ENCODE measurements at regions not wholly inside any gene's neighbourhood (a gene's known extent, or its start where the extent isn't known, plus 50 kb on each side); places are given as distances from the start of the nearest gene placed in this dataset.
"Not testable (repeated sequence)": the region's sequence is repeated elsewhere in the genome, so short reads cannot be mapped to it uniquely, and the experiment has no call there.

GRCh38 chr5:92320446-92320845 lies 937.3 kb upstream of the ARRDC3 start:
- DNase-seq = no peak

GRCh38 chr5:92313385-92313784 lies 930.3 kb upstream of the ARRDC3 start:
- DNase-seq = no peak

- peak; percentile 39 for DNase-seq
These were observed 926.3 kb upstream of the ARRDC3 start for GRCh38 chr5:92309336-92309991.

DNA sequence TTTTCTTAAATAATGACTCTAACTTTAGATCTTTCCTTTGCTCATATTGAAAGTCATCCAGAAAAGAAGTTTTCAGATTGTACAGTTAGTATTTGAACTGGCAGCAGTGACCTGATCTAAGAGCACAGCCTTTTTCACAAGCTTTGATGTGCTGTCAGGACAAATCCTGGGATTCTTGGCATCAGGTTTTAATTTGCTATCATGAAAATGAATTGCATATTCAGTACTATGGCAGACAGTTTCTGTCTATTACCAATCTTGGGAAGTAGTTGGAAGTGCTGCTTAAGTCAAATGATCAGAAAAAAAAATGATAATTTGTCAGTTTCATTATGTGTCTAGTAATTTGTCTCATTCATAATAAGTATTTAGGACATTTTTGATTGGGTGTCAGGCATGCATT lies 925.6 kb upstream of the ARRDC3 start:
- no peak for DNase-seq

- not testable (repeated sequence) for DNase-seq
These were observed 919.2 kb upstream of the ARRDC3 start for GRCh38 chr5:92302356-92302755.

DNA sequence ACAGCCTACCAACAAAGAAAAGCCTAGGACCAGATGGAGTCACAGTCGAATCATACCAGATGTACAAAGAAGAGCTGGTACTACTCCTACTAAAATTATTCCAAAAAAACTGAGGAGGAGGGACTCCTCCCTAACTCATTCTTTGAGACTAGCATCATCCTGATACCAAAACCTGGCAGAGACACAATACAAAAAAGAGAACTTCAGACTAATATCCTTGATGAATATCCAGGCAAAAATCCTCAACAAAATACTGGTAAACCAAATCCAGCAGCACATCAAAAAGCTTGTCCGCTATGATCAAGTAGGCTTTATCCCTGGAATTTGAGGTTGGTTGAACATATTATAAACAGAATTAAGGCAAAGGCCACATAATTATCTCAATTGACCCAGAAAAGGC lies 900.4 kb upstream of the ARRDC3 start:
- DNase-seq = no peak

- not testable (repeated sequence) for DNase-seq
These were observed 888.6 kb upstream of the ARRDC3 start for GRCh38 chr5:92271750-92272149.

GRCh38 chr5:92268343-92268742 lies 885.2 kb upstream of the ARRDC3 start:
- no peak for DNase-seq

DNA sequence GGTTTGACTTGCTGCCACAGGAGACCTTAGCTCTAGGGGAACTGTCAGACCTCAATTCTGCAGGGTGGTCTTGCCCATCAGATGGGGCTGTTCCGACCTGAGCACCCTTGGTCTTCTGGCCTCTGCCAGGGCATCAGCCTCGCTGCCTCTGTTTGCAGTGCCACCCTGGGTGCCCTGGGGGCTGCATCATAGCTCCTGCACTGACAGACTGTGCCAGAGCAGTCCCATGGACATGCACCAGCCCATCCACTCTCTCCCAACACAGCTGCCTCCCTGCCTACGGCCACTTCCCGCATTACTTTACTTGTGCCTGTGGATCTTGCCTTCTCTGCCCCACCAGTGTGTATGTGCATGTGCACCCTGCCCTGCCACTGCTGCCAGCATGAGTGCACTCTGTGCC lies 884.7 kb upstream of the ARRDC3 start:
- no peak for DNase-seq

- no peak for DNase-seq
These were observed 882.7 kb upstream of the ARRDC3 start for GRCh38 chr5:92265804-92266203.

- DNase-seq = not testable (repeated sequence)
These were observed 872.5 kb upstream of the ARRDC3 start for GRCh38 chr5:92255605-92256004.

DNA sequence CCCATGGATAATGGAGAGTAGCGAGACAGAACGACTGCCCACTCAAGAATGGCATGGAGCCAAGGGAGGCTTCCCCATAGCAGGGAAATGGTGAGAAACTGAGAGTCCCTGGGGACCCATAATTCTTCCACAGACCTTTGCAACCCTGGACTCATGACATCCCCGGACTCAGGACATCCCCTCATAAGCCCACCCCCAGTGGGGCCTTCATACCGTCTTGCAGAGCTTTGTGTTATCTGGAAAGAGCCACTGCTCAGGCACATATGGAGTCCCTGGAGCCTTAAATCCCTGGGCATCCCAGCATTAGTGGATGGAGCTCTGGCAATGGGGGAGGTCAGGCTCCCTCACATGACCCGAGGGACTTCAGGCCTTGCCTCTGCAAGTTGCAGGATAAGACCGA lies 865.4 kb upstream of the ARRDC3 start:
- DNase-seq = no peak

- no peak for DNase-seq
These were observed 859.1 kb upstream of the ARRDC3 start for GRCh38 chr5:92242170-92242569.

- no peak for DNase-seq
These were observed 854.8 kb upstream of the ARRDC3 start for GRCh38 chr5:92237896-92238295.

- no peak for DNase-seq
These were observed 839.3 kb upstream of the ARRDC3 start for GRCh38 chr5:92222449-92222848.

GRCh38 chr5:92216852-92217251 lies 833.7 kb upstream of the ARRDC3 start:
- not testable (repeated sequence) for DNase-seq

DNA sequence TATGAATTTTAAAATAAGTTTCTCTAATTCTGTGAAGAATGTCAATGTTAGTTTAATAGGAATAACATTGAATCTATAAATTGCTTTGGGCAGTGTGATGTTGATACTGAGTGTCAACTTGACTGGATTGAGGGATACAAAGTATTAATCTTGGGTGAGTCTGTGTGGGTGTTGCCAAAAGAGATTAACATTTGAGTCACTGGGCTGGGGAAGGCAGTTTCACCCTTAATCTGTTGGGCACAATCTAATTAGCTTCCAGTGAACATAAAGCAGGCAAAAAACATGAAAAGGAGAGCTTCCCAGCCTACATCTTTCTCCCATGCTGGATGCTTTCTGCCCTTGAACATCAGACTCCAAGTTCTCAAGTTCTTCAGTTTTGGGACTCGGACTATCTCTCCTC lies 832.0 kb upstream of the ARRDC3 start:
- DNase-seq = no peak

GRCh38 chr5:92208265-92208664 lies 825.1 kb upstream of the ARRDC3 start:
- no peak for DNase-seq

DNA sequence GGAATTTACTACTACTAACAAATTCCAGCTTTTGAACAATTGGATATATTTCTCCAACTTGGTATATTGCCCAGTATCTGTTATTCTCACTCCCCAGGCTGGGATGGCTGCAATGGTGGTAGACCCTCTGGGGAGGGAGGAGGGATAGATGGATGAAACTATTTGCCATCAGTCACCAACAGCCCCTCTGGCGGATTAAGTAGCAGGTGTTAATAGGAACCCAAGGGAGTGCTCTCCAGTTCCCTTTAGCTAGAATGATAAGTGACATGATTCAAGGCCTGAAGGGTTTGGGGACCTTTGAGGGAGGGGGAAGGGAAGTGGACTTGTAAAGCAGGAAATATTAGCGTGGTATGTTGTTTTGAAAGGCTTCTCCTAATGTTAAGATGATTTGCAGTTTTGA lies 824.0 kb upstream of the ARRDC3 start:
- no peak for DNase-seq

DNA sequence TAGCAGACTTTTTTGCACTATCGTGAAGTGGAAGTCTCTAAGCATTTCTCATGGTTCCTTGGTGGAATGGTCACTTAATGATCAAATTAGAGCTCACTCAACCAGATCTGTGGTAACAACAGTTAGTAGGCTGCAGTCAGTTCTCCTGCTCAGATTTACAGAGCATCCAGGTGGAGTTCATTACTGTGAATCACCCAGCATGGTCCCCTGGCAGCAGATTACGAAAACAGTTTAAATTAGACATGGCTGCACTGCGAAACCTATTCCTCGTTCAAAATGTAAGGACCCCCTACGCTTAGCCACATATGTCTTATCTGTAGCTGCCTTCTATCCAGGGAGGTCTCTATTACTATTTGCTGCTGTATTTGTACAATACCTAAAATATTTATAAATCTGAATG lies 823.6 kb upstream of the ARRDC3 start:
- DNase-seq = no peak

GRCh38 chr5:92199035-92199434 lies 815.9 kb upstream of the ARRDC3 start:
- not testable (repeated sequence) for DNase-seq

DNA sequence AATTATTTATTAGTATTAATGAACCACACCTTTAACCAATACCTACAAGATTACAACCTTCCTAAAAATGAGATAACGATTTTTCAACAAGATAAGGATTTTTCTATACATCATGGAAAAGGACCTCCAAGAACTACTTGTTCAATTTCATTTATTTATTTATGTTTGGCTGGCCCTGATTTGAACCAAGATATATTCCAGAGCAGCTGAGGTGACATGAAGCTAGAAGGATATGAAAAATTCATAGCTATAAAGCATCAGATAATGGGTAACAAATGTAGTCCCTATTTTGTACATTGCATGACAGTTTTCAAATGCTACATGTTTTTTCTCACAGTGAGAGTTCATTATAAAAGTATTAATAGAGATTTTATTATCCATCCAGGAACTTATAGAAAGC lies 798.5 kb upstream of the ARRDC3 start:
- DNase-seq = no peak

DNA sequence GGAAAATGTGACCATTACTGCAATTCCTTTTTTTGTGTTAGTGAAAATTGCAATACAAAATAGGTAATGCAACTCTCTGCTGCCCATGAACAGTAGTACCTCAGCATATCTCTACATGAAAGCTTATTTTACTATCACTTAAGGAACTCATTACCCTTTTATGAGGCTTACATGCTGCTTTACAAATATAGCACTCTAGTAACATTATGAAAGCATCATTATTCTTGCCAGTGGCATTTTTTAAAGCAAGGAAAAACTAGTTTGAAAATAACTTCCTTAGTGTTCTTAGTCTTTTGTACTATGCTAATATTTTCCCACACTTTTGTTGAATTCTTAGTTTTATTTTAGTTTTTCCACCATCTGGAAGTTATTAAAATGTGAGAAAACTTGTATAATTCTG lies 797.3 kb upstream of the ARRDC3 start:
- DNase-seq = no peak

DNA sequence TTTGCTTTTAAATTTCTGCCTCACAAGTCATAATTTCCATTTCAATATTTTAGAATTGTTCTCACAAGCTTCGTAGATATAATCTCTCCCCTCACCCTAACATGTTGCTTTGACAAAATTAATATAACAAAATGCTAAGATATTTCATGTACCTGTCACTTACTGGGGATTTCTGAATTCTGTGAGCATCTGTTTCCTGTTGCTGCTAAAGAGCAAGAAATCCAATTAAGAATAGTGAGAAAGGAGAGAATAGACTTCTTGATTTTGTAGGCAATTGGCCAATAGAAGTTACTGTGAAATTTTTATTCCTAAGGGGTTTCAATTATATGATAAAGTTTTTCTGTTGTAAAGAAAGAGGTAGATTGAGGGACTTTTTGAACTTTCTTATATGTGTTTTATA lies 796.5 kb upstream of the ARRDC3 start:
- DNase-seq = no peak

All from renal pelvis (tissue), 1 donor.